ENCODE measurements at regions not wholly inside any gene's neighbourhood (a gene's known extent, or its start where the extent isn't known, plus 50 kb on each side); places are given as distances from the start of the nearest gene placed in this dataset.

GRCh38 chr14:100657780-100658179, 68.9 kb upstream of the DLK1 start:
- TF ChIP-seq EZH2 (IDR thresholded peaks at IDR 0.05) (no peak), POLR2AphosphoS5 (IDR thresholded peaks at IDR 0.05; ENCODE audit: borderline replicate concordance, low read depth, low read length) (no peak), FOXP2 (optimal IDR thresholded peaks at IDR 0.05; ENCODE audit: control extremely low read depth, extremely low read length, insufficient read depth) (no peak)
